WERI-Rb-1 (cell line): ENCODE measurements at regions not wholly inside any gene's neighbourhood (a gene's known extent, or its start where the extent isn't known, plus 50 kb on each side); places are given as distances from the start of the nearest gene placed in this dataset.

Source experiments
- DNase-seq: peaks from one replicate; pipeline ENCODE4 v3.0.0-alpha.2; 2020
- H3K27ac ChIP-seq: fragments of 250-450 bp; sonication (Bioruptor Pico); 2 replicates; pipeline ENCODE4 v1.5.1; 2020; ENCODE audit warnings: mild to moderate bottlenecking, moderate library complexity
- H3K27me3 ChIP-seq: fragments of 250-450 bp; sonication (Bioruptor Pico); 2 replicates; pipeline ENCODE4 v1.5.1; 2021; ENCODE audit warnings: mild to moderate bottlenecking, low read depth, moderate library complexity; ENCODE audit not compliant: insufficient read depth, severe bottlenecking
- H3K36me3 ChIP-seq: fragments of 250-450 bp; sonication (Bioruptor Pico); 2 replicates; pipeline ENCODE4 v1.5.1; 2020; ENCODE audit warnings: mild to moderate bottlenecking, moderate library complexity
- H3K4me3 ChIP-seq: 2 replicates; pipeline ENCODE4 v1.5.1; 2011; ENCODE audit warnings: low read depth, mild to moderate bottlenecking, control low read depth, low read length
- H3K9me3 ChIP-seq: fragments of 250-450 bp; sonication (Bioruptor Pico); 2 replicates; pipeline ENCODE4 v1.5.1; 2021; ENCODE audit warnings: mild to moderate bottlenecking, moderate library complexity; ENCODE audit not compliant: severe bottlenecking
- CTCF ChIP-seq: IDR thresholded peaks from 2 replicates; pipeline ENCODE4 v1.5.1; 2011; ENCODE audit warnings: low read depth, mild to moderate bottlenecking, control low read depth, inconsistent platforms, low read length

DNA sequence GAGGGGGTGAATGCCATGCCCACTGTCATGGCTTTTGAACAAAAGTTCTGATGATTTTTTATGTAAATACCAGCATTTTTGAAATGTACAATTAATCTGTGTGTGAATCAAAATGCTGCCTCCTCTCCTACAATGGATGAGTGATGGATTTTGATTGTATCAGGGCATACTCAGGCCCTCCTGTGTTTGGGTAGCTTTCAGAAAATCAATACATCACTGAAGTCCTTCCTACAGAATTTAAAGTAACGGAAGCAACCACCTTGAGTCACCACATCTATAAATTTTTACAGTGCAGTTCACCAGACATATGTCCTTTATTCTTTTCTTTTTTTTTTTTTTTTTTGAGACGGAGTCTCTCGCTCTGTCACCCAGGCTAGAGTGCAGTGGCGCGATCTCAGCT is 867.3 kb downstream of the EPHA4 start:
- DNase-seq, result no peak
- no peak for TF ChIP-seq CTCF
- H3K4me3 ChIP-seq, result no peak overlapping the region
- H3K36me3 ChIP-seq, result no peaks in the 10 kb centered on the region
- no peaks in the 10 kb centered on the region for H3K9me3 ChIP-seq
- H3K27me3 ChIP-seq, result no peaks in the 10 kb centered on the region
- H3K27ac ChIP-seq, result no peak overlapping the region

DNA sequence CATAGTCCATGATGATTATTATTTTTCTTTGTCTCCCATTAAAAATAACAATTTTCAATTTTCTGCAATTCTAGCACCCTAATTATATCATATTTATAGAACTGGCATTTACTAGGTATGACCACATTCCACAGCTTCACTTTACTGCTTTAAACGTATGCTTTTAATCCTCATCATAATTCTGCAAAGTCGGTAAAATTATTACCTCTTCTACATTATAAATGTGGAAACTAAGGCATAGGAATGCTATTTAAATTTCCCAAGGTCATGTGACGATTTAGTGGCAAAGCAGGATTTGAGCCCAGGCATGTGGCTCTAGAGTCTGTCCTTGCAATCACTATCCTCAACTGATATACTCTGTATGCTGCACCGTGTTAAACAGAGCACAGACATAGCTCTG is 866.4 kb downstream of the EPHA4 start:
- Histone ChIP-seq H3K4me3 (no peak overlapping the region), H3K27me3 (no peaks in the 10 kb centered on the region), H3K27ac (no peak overlapping the region), H3K36me3 (no peaks in the 10 kb centered on the region), H3K9me3 (no peaks in the 10 kb centered on the region)
- TF ChIP-seq CTCF, result no peak
- DNase-seq, result no peak

DNA sequence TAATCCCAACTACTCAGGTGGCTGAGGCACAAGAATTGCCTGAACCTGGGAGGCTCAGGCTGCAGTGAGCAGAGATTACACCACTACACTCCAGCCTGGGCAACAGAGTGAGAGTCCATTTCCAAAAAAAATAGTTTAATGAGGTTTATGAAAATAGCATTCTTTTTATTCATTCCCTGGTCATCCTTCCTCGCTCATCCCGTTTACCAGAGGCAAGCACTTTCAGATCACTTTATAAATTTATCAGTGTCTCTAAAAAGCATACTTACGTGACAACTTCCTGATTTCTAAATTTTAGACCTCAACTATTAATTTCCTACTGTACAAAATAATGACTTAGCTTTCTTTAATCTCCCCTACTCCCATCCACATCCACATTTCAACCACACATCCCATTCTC is 864.8 kb downstream of the EPHA4 start:
- no peaks in the 10 kb centered on the region for H3K36me3 ChIP-seq
- no peak for DNase-seq
- no peak overlapping the region for H3K4me3 ChIP-seq
- no peaks in the 10 kb centered on the region for H3K9me3 ChIP-seq
- no peak overlapping the region for H3K27ac ChIP-seq
- TF ChIP-seq CTCF, result no peak
- H3K27me3 ChIP-seq, result no peaks in the 10 kb centered on the region

DNA sequence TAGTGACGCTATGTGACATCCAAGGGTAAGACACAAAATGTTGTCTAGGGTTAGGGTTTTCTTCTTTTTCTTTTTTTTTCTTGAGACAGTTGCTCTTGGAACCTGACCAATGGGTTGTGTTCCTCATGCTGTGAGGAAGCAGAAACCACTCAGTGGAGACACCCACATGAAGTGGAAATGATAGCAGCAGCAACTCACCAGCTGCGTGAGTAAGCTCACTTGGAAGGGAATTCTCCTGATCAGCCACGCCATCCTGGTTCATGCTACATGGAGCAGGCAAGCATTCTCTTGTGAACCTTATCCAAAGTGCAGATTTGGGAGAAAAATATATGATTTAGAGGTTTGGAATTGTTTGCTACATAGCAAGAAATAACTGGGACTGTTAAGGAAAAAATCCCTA is 863.7 kb downstream of the EPHA4 start:
- no peaks in the 10 kb centered on the region for H3K36me3 ChIP-seq
- DNase-seq, result no peak

GRCh38 chr2:220717283-220717682 is 854.8 kb downstream of the EPHA4 start:
- H3K36me3 ChIP-seq, result no peaks in the 10 kb centered on the region
- no peaks in the 10 kb centered on the region for H3K27me3 ChIP-seq
- TF ChIP-seq CTCF, result no peak
- no peak overlapping the region for H3K4me3 ChIP-seq
- no peak for DNase-seq
- H3K9me3 ChIP-seq, result no peaks in the 10 kb centered on the region
- no peak overlapping the region for H3K27ac ChIP-seq

More for the DNA sequence above, 863.7 kb downstream of the EPHA4 start:
- Histone ChIP-seq H3K4me3 (no peak overlapping the region), H3K27me3 (no peaks in the 10 kb centered on the region), H3K9me3 (no peaks in the 10 kb centered on the region), H3K27ac (no peak overlapping the region)
- TF ChIP-seq CTCF, result no peak

DNA sequence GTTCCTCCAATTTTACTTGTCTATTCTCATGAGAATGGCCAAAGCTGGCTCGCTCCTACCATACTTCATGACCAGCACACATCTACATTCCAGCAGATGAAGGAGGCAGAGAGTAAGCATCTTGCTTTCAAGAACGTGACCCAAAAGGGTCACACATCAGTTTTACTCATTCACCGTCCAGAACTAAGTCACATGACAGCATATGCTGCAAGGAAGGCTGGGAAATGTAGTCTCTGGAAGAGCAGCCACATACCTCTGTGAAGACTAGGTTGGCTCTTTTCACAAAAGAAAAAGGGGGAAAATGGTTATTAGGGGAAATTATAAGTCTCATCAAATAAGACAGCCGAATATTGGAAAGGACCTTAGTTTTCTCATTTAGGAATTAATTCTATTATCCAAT is 835.3 kb downstream of the EPHA4 start:
- no peak for DNase-seq
- no peaks in the 10 kb centered on the region for H3K36me3 ChIP-seq

More for the DNA sequence above, 835.3 kb downstream of the EPHA4 start:
- no peak for TF ChIP-seq CTCF
- Histone ChIP-seq H3K9me3 (no peaks in the 10 kb centered on the region), H3K27me3 (no peaks in the 10 kb centered on the region), H3K27ac (no peak overlapping the region), H3K4me3 (no peak overlapping the region)
